DND-41 (cell line): ENCODE measurements at regions not wholly inside any gene's neighbourhood (a gene's known extent, or its start where the extent isn't known, plus 50 kb on each side); places are given as distances from the start of the nearest gene placed in this dataset.

ENCODE experiments used
- EZH2 ChIP-seq: IDR thresholded peaks from 3 replicates; pipeline ENCODE4 v1.6.1; 2012; ENCODE audit warnings: borderline replicate concordance, low read depth, mild to moderate bottlenecking, moderate library complexity, low read length, inconsistent platforms; ENCODE audit not compliant: severe bottlenecking
- TF ChIP-seq, protein P1 (sequence below): IDR thresholded peaks from 2 replicates; pipeline ENCODE4 v1.5.1; 2012; ENCODE audit warnings: borderline replicate concordance, low read length, moderate library complexity, mild to moderate bottlenecking; ENCODE audit not compliant: poor library complexity, severe bottlenecking; ENCODE audit errors: extremely low read depth

GRCh38 chr10:36170142-36170719 lies 528.1 kb upstream of the FZD8 start:
- TF ChIP-seq, protein P1, sequence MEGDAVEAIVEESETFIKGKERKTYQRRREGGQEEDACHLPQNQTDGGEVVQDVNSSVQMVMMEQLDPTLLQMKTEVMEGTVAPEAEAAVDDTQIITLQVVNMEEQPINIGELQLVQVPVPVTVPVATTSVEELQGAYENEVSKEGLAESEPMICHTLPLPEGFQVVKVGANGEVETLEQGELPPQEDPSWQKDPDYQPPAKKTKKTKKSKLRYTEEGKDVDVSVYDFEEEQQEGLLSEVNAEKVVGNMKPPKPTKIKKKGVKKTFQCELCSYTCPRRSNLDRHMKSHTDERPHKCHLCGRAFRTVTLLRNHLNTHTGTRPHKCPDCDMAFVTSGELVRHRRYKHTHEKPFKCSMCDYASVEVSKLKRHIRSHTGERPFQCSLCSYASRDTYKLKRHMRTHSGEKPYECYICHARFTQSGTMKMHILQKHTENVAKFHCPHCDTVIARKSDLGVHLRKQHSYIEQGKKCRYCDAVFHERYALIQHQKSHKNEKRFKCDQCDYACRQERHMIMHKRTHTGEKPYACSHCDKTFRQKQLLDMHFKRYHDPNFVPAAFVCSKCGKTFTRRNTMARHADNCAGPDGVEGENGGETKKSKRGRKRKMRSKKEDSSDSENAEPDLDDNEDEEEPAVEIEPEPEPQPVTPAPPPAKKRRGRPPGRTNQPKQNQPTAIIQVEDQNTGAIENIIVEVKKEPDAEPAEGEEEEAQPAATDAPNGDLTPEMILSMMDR = no peak
- TF ChIP-seq EZH2 = no peak
